ENCODE measurements at regions not wholly inside any gene's neighbourhood (a gene's known extent, or its start where the extent isn't known, plus 50 kb on each side); places are given as distances from the start of the nearest gene placed in this dataset.

GRCh38 chr11:130576146-130576545 is 127.7 kb downstream of the ADAMTS15 start:
- no peak for TF ChIP-seq CTCF (IDR thresholded peaks at IDR 0.05; ENCODE audit: insufficient read depth, low read length)
- no peak for TF ChIP-seq POLR2AphosphoS5 (IDR thresholded peaks at IDR 0.05; ENCODE audit: low read depth)
- TF ChIP-seq REST (IDR thresholded peaks at IDR 0.05; ENCODE audit: insufficient replicate concordance, low read depth): no peak
- TF ChIP-seq GABPA (IDR thresholded peaks at IDR 0.05; ENCODE audit: low read depth): no peak
- TF ChIP-seq SPI1 (IDR thresholded peaks at IDR 0.05; ENCODE audit: borderline replicate concordance, low read depth): no peak
